SK-N-MC (cell line): ENCODE measurements at regions not wholly inside any gene's neighbourhood (a gene's known extent, or its start where the extent isn't known, plus 50 kb on each side); places are given as distances from the start of the nearest gene placed in this dataset.
"Not testable (repeated sequence)": the region's sequence is repeated elsewhere in the genome, so short reads cannot be mapped to it uniquely, and the experiment has no call there.

Experiments used
- DNase-seq: peaks from one replicate; pipeline ENCODE4 v3.0.0-alpha.2; 2011; ENCODE audit warnings: low read depth, low spot score
- H3K27ac ChIP-seq: fragments of 200-600 bp; sonication (generic); 2 replicates; pipeline ENCODE4 v1.5.1; 2016; ENCODE audit warnings: mixed run types
- H3K36me3 ChIP-seq: fragments of 200-600 bp; sonication (generic); 2 replicates; pipeline ENCODE4 v1.6.1; 2017; ENCODE audit warnings: antibody characterized with exemption, low read length, mixed read lengths; ENCODE audit not compliant: insufficient read depth
- H3K4me3 ChIP-seq: fragments of 200-600 bp; sonication (generic); 2 replicates; pipeline ENCODE4 v1.5.1; 2016
- H3K9ac ChIP-seq: fragments of 200-600 bp; sonication (generic); 2 replicates; pipeline ENCODE4 v1.8.0; 2017; ENCODE audit warnings: mixed run types, mixed read lengths; ENCODE audit not compliant: insufficient read length
- H3K9me3 ChIP-seq: fragments of 200-600 bp; sonication (generic); 2 replicates; pipeline ENCODE4 v1.6.1; 2017; ENCODE audit warnings: low read depth, mild to moderate bottlenecking, antibody characterized with exemption, low read length, moderate library complexity, mixed read lengths
- EZH2 ChIP-seq: fragments of 200-600 bp; sonication (generic); IDR thresholded peaks from one replicate; pipeline ENCODE4 v1.6.1; 2017; ENCODE audit warnings: antibody characterized with exemption
- FOXP2 ChIP-seq: optimal IDR thresholded peaks from 2 replicates; pipeline ENCODE3; 2011; ENCODE audit warnings: mild to moderate bottlenecking, moderate library complexity; ENCODE audit not compliant: insufficient read depth; ENCODE audit errors: extremely low read length, control extremely low read depth
- POLR2AphosphoS5 ChIP-seq: IDR thresholded peaks from 2 replicates; pipeline ENCODE4 v1.6.1; 2012; ENCODE audit warnings: mild to moderate bottlenecking, low read depth, low read length, borderline replicate concordance

- peak; percentile 3 for DNase-seq
- Histone ChIP-seq H3K9me3 (peaks cover 4% of the 10 kb centered on the region; the same call in 1 of the 2 replicates), H3K4me3 (no peak overlapping the region), H3K36me3 (no peaks in the 10 kb centered on the region), H3K9ac (no peak overlapping the region), H3K27ac (no peak overlapping the region)
- TF ChIP-seq POLR2AphosphoS5: no peak
- no peak for TF ChIP-seq FOXP2
- TF ChIP-seq EZH2: no peak
These were observed 56.1 kb upstream of the ZNF300 start for GRCh38 chr5:150960791-150961396.

DNA sequence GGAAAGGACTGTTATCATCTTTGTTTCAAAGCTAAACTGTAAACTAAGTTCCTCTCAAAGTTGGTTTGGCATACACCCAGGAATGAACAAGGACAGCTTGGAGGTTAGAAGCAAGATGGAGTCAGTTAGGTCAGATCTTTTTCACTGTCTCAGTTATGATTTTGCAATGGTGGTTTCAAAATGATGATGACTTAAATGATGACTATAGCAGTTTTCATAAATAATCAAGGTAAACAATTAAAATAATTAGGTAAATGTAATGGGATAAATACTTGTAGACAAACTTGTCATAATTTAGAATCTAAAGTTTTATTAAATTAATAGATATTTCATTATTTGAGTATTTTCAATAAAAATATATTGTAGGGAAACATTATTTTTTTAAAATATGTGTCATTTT lies 55.5 kb upstream of the ZNF300 start:
- DNase-seq, H3K4me3 ChIP-seq, H3K9ac ChIP-seq, H3K9me3 ChIP-seq, H3K27ac ChIP-seq, H3K36me3 ChIP-seq: not testable (repeated sequence)
